ENCODE measurements at regions not wholly inside any gene's neighbourhood (a gene's known extent, or its start where the extent isn't known, plus 50 kb on each side); places are given as distances from the start of the nearest gene placed in this dataset.

GRCh38 chr10:63708421-63708820, 187.2 kb downstream of the REEP3 start:
- TF ChIP-seq EZH2 (IDR thresholded peaks at IDR 0.05; ENCODE audit: low read depth, unreplicated experiment) (no peak), EZH2phosphoT487 (IDR thresholded peaks at IDR 0.05; ENCODE audit: unreplicated experiment) (no peak)
- H4K20me1 ChIP-seq (replicated peaks; ENCODE audit: insufficient read depth) = no peaks in the 10 kb centered on the region
- Mint-ChIP-seq H3K27me3 (ENCODE audit: insufficient read depth, low read depth, poor library complexity) (peaks cover 9% of the 10 kb centered on the region), H3K4me1 (peaks cover 32% of the 10 kb centered on the region), H3K27ac (no peak overlapping the region), H3K9me3 (no peaks in the 10 kb centered on the region), H3K4me3 (no peak overlapping the region), H3K36me3 (ENCODE audit: low read depth) (peaks cover 8% of the 10 kb centered on the region; the same call in 1 of the 3 replicates)
- no peaks in the 10 kb centered on the region for H3K27me3 ChIP-seq (ENCODE audit: insufficient read depth)
- H3K9me2 ChIP-seq (ENCODE audit: insufficient read depth) = peaks cover 5% of the 10 kb centered on the region; the same call in 1 of the 2 replicates
- no peak overlapping the region for H3K4me3 ChIP-seq
- no peak overlapping the region for H3K27ac ChIP-seq (ENCODE audit: low read depth)
- ATAC-seq = no peak
- H3F3A ChIP-seq (replicated peaks; ENCODE audit: low read depth) = peaks cover 6% of the 10 kb centered on the region; the same call in 1 of the 2 replicates
- no peaks in the 10 kb centered on the region for H3K79me2 ChIP-seq (replicated peaks; ENCODE audit: insufficient read depth)
- H3K36me3 ChIP-seq (ENCODE audit: insufficient read depth) = no peaks in the 10 kb centered on the region
- no peak overlapping the region for H3K4me2 ChIP-seq
- DNase-seq (ENCODE audit: low spot score) = no peak
- no peak overlapping the region; the same call in 1 of the 2 replicates for H2AFZ ChIP-seq
- peaks cover 23% of the 10 kb centered on the region for H3K4me1 ChIP-seq (ENCODE audit: insufficient read depth)

GRCh38 chr10:63710703-63711102, 189.5 kb downstream of the REEP3 start:
- Mint-ChIP-seq H3K36me3 (ENCODE audit: low read depth) (peaks cover 5% of the 10 kb centered on the region; the same call in 1 of the 3 replicates), H3K27me3 (ENCODE audit: insufficient read depth, low read depth, poor library complexity) (peaks cover 8% of the 10 kb centered on the region), H3K4me1 (peaks cover 40% of the 10 kb centered on the region), H3K4me3 (no peak overlapping the region), H3K9me3 (no peaks in the 10 kb centered on the region), H3K27ac (no peak overlapping the region)
- H4K20me1 ChIP-seq (replicated peaks; ENCODE audit: insufficient read depth) = no peaks in the 10 kb centered on the region
- peaks cover 6% of the 10 kb centered on the region; the same call in 1 of the 2 replicates for H3F3A ChIP-seq (replicated peaks; ENCODE audit: low read depth)
- ATAC-seq (no peak), DNase-seq (ENCODE audit: low spot score) (no peak)
- H3K9me2 ChIP-seq (ENCODE audit: insufficient read depth) = no peaks in the 10 kb centered on the region
- H3K4me3 ChIP-seq = no peak overlapping the region
- H2AFZ ChIP-seq = no peak overlapping the region; the same call in 1 of the 2 replicates
- H3K27me3 ChIP-seq (ENCODE audit: insufficient read depth) = no peaks in the 10 kb centered on the region
- no peaks in the 10 kb centered on the region for H3K36me3 ChIP-seq (ENCODE audit: insufficient read depth)
- H3K79me2 ChIP-seq (replicated peaks; ENCODE audit: insufficient read depth) = no peaks in the 10 kb centered on the region
- no peak overlapping the region for H3K27ac ChIP-seq (ENCODE audit: low read depth)
- no peak overlapping the region for H3K4me2 ChIP-seq
- peaks cover 39% of the 10 kb centered on the region for H3K4me1 ChIP-seq (ENCODE audit: insufficient read depth)
- TF ChIP-seq ZNF462 (CRISPR knock-in tag; IDR thresholded peaks at IDR 0.05) (no peak), JUNB (IDR thresholded peaks at IDR 0.05; ENCODE audit: unreplicated experiment) (no peak), NANOG (IDR thresholded peaks at IDR 0.05; ENCODE audit: borderline replicate concordance) (no peak), EZH2phosphoT487 (IDR thresholded peaks at IDR 0.05; ENCODE audit: unreplicated experiment) (no peak), POLR2AphosphoS5 (IDR thresholded peaks at IDR 0.05; ENCODE audit: low read depth) (no peak), CREB1 (CRISPR knock-in tag; IDR thresholded peaks at IDR 0.05; ENCODE audit: low read depth) (no peak), ZNF331 (CRISPR knock-in tag; IDR thresholded peaks at IDR 0.05; ENCODE audit: low read depth) (no peak), EZH2 (IDR thresholded peaks at IDR 0.05; ENCODE audit: low read depth, unreplicated experiment) (no peak), STAT1 (IDR thresholded peaks at IDR 0.05; ENCODE audit: unreplicated experiment) (no peak), ETS1 (IDR thresholded peaks at IDR 0.05) (no peak), REST (IDR thresholded peaks at IDR 0.05; ENCODE audit: unreplicated experiment) (no peak), ZNF114 (CRISPR knock-in tag; IDR thresholded peaks at IDR 0.05) (no peak)
